G401 (cell line): ENCODE measurements at regions not wholly inside any gene's neighbourhood (a gene's known extent, or its start where the extent isn't known, plus 50 kb on each side); places are given as distances from the start of the nearest gene placed in this dataset.
"Not testable (repeated sequence)": the region's sequence is repeated elsewhere in the genome, so short reads cannot be mapped to it uniquely, and the experiment has no call there.

Source experiments
- DNase-seq: peaks from one replicate; pipeline ENCODE4 v3.0.0-alpha.2; 2015; ENCODE audit warnings: low spot score
- in situ Hi-C: cut with HindIII; loops from 2 replicates; pipeline ENCODE4 v1.10.0; 2016; ENCODE audit warnings: low sequenced_read_pairs, mixed read lengths

- no peak for DNase-seq
- in situ Hi-C loops: no loop called here
Observed at GRCh38 chr14:25699981-25700380, 650.0 kb upstream of the STXBP6 start.

GRCh38 chr14:25698111-25698510, 648.2 kb upstream of the STXBP6 start:
- no peak for DNase-seq
- in situ Hi-C loops: no loop called here

GRCh38 chr14:25696176-25696575, 646.2 kb upstream of the STXBP6 start:
- DNase-seq: no peak
- in situ Hi-C loops: no loop called here

- in situ Hi-C loops: no loop called here
- no peak for DNase-seq
Observed at GRCh38 chr14:25685004-25685403, 635.1 kb upstream of the STXBP6 start.

- in situ Hi-C loops: no loop called here
- no peak for DNase-seq
Observed at GRCh38 chr14:25680934-25681333, 631.0 kb upstream of the STXBP6 start.

- not testable (repeated sequence) for DNase-seq
Observed at GRCh38 chr14:25680511-25680910, 630.6 kb upstream of the STXBP6 start.

GRCh38 chr14:25677111-25677510, 627.2 kb upstream of the STXBP6 start:
- in situ Hi-C loops: no loop called here
- DNase-seq: no peak

More at GRCh38 chr14:25680511-25680910, 630.6 kb upstream of the STXBP6 start:
- in situ Hi-C loops: not testable (repeated sequence)

- DNase-seq: no peak
- in situ Hi-C loops: no loop called here
Observed at GRCh38 chr14:25667387-25667786, 617.4 kb upstream of the STXBP6 start.

- DNase-seq: no peak
- in situ Hi-C loops: no loop called here
Observed at GRCh38 chr14:25666877-25667276, 616.9 kb upstream of the STXBP6 start.

GRCh38 chr14:25658988-25659387, 609.0 kb upstream of the STXBP6 start:
- DNase-seq: no peak
- in situ Hi-C loops: no loop called here

- in situ Hi-C loops: no loop called here
Observed at GRCh38 chr14:25630447-25630846, 580.5 kb upstream of the STXBP6 start.

GRCh38 chr14:25628978-25629377, 579.0 kb upstream of the STXBP6 start:
- in situ Hi-C loops: no loop called here

More at GRCh38 chr14:25630447-25630846, 580.5 kb upstream of the STXBP6 start:
- no peak for DNase-seq

GRCh38 chr14:25628390-25628789, 578.4 kb upstream of the STXBP6 start:
- no peak for DNase-seq
- in situ Hi-C loops: no loop called here

More at GRCh38 chr14:25628978-25629377, 579.0 kb upstream of the STXBP6 start:
- DNase-seq: no peak

GRCh38 chr14:25626986-25627385, 577.0 kb upstream of the STXBP6 start:
- in situ Hi-C loops: no loop called here

GRCh38 chr14:25622763-25623162, 572.8 kb upstream of the STXBP6 start:
- no peak for DNase-seq
- in situ Hi-C loops: no loop called here

More at GRCh38 chr14:25626986-25627385, 577.0 kb upstream of the STXBP6 start:
- DNase-seq: no peak

- in situ Hi-C loops: no loop called here
- DNase-seq: no peak
Observed at GRCh38 chr14:25620515-25620914, 570.6 kb upstream of the STXBP6 start.

- no peak for DNase-seq
- in situ Hi-C loops: no loop called here
Observed at GRCh38 chr14:25615174-25615573, 565.2 kb upstream of the STXBP6 start.

- in situ Hi-C loops: no loop called here
- DNase-seq: no peak
Observed at GRCh38 chr14:25607192-25607591, 557.2 kb upstream of the STXBP6 start.

- in situ Hi-C loops: no loop called here
Observed at GRCh38 chr14:25602106-25602505, 552.2 kb upstream of the STXBP6 start.

GRCh38 chr14:25588751-25589150, 538.8 kb upstream of the STXBP6 start:
- in situ Hi-C loops: no loop called here
- DNase-seq: no peak

More at GRCh38 chr14:25602106-25602505, 552.2 kb upstream of the STXBP6 start:
- DNase-seq: no peak

GRCh38 chr14:25574628-25575325, 524.8 kb upstream of the STXBP6 start:
- no peak for DNase-seq
- in situ Hi-C loops: no loop called here
